ENCODE measurements at regions not wholly inside any gene's neighbourhood (a gene's known extent, or its start where the extent isn't known, plus 50 kb on each side); places are given as distances from the start of the nearest gene placed in this dataset.

- H3K27me3 ChIP-seq = no peaks in the 10 kb centered on the region
- no peak overlapping the region for H3K4me3 ChIP-seq
- intact Hi-C loops (cut with DNase I; ENCODE audit: low total_unique reads) = no loop called here
- no peaks in the 10 kb centered on the region for H3K9me3 ChIP-seq
- no peak for DNase-seq
- TF ChIP-seq, protein P1, sequence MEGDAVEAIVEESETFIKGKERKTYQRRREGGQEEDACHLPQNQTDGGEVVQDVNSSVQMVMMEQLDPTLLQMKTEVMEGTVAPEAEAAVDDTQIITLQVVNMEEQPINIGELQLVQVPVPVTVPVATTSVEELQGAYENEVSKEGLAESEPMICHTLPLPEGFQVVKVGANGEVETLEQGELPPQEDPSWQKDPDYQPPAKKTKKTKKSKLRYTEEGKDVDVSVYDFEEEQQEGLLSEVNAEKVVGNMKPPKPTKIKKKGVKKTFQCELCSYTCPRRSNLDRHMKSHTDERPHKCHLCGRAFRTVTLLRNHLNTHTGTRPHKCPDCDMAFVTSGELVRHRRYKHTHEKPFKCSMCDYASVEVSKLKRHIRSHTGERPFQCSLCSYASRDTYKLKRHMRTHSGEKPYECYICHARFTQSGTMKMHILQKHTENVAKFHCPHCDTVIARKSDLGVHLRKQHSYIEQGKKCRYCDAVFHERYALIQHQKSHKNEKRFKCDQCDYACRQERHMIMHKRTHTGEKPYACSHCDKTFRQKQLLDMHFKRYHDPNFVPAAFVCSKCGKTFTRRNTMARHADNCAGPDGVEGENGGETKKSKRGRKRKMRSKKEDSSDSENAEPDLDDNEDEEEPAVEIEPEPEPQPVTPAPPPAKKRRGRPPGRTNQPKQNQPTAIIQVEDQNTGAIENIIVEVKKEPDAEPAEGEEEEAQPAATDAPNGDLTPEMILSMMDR (IDR thresholded peaks at IDR 0.05) = no peak
- no peak for TF ChIP-seq POLR2A (IDR thresholded peaks at IDR 0.05)
- no peaks in the 10 kb centered on the region for H3K36me3 ChIP-seq
- H3K27ac ChIP-seq = no peak overlapping the region
- no peaks in the 10 kb centered on the region for H3K4me1 ChIP-seq
Measured at GRCh38 chrX:39883666-39884065, 214.1 kb downstream of the BCOR start.

DNA sequence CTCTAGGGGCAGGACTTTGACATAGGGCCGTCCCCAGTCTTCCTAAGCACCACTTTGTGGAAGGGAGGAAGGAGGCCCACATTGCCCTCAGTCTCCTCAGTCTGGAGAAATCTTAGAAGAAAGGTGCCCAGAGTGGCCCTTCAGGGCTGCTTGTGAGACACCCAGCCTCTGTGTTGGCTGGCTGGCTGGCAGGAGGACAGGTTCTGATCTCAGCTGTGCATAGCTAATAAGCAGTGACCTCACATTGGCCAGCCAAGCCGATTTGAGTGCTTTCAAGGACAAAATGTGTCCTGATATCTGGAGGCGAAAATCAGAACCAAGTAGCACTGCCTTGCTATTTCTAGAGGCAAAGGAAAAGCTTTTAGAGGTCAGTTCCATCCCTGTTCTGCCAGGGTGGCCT lies 211.5 kb downstream of the BCOR start:
- H3K36me3 ChIP-seq = no peaks in the 10 kb centered on the region
- no peaks in the 10 kb centered on the region for H3K9me3 ChIP-seq
- no peaks in the 10 kb centered on the region for H3K27me3 ChIP-seq
- no peaks in the 10 kb centered on the region for H3K4me1 ChIP-seq
- no peak overlapping the region for H3K27ac ChIP-seq
- intact Hi-C loops (cut with DNase I; ENCODE audit: low total_unique reads) = no loop called here
- no peak for TF ChIP-seq POLR2A (IDR thresholded peaks at IDR 0.05)
- TF ChIP-seq, protein P1 (IDR thresholded peaks at IDR 0.05) = no peak
- no peak for DNase-seq
- no peak overlapping the region for H3K4me3 ChIP-seq

DNA sequence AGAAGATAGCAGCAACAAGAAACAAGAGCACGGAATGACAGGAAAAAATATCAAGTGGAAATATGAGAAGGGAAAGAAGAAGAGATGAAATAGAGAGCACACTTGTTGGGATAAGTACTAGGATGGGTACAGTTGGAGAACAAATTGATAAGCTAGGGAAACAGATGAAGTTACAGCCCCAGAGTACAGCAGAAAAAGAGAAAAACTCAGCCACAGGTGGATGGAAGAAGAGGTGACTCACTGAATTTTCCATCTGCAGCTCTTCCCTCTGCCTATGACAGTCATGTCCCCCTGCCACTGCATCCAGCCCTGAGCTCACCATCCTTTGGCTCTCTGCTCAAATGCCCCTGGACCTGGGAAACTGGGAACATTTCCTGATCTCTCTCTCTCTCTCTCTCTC lies 209.0 kb downstream of the BCOR start:
- TF ChIP-seq, protein P1 (IDR thresholded peaks at IDR 0.05) = no peak
- no peak for TF ChIP-seq POLR2A (IDR thresholded peaks at IDR 0.05)
- Histone ChIP-seq H3K4me1 (no peaks in the 10 kb centered on the region), H3K27ac (no peak overlapping the region), H3K27me3 (no peaks in the 10 kb centered on the region), H3K4me3 (no peak overlapping the region), H3K9me3 (no peaks in the 10 kb centered on the region), H3K36me3 (no peaks in the 10 kb centered on the region)
- intact Hi-C loops (cut with DNase I; ENCODE audit: low total_unique reads) = no loop called here
- DNase-seq = no peak

- no peak for DNase-seq
- intact Hi-C loops (cut with DNase I; ENCODE audit: low total_unique reads) = no loop called here
- Histone ChIP-seq H3K36me3 (no peaks in the 10 kb centered on the region), H3K4me1 (no peaks in the 10 kb centered on the region), H3K27me3 (no peaks in the 10 kb centered on the region), H3K27ac (no peak overlapping the region), H3K4me3 (no peak overlapping the region), H3K9me3 (no peaks in the 10 kb centered on the region)
- no peak for TF ChIP-seq POLR2A (IDR thresholded peaks at IDR 0.05)
- TF ChIP-seq, protein P1 (IDR thresholded peaks at IDR 0.05) = no peak
Measured at GRCh38 chrX:39889704-39890103, 208.1 kb downstream of the BCOR start.

DNA sequence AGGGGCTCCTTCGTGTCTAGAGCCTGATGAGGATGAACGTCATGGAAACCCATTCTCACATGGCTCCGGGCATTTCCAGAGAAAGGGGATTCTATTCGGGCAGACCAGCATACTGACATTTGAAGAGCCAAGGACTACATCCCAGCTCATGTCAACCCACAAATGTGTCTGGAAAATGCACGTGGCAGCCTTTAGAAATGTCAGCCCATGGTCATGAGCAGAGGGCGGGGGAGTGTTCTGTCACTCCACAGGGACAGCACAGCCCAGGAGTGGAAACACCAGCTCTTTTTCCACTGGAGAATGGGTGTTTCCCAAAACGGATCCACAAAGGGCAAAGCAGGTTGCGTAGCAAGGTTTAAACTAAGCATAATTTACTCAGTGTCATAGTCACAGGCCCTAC lies 207.0 kb downstream of the BCOR start:
- DNase-seq = no peak
- Histone ChIP-seq H3K4me3 (no peak overlapping the region), H3K4me1 (no peaks in the 10 kb centered on the region), H3K27me3 (no peaks in the 10 kb centered on the region), H3K36me3 (no peaks in the 10 kb centered on the region), H3K9me3 (no peaks in the 10 kb centered on the region), H3K27ac (no peak overlapping the region)
- intact Hi-C loops (cut with DNase I; ENCODE audit: low total_unique reads) = no loop called here
- TF ChIP-seq, protein P1 (IDR thresholded peaks at IDR 0.05) = no peak
- TF ChIP-seq POLR2A (IDR thresholded peaks at IDR 0.05) = no peak

Data from uterus (tissue), 3 donors.